HEK293 (cell line): ENCODE measurements at regions not wholly inside any gene's neighbourhood (a gene's known extent, or its start where the extent isn't known, plus 50 kb on each side); places are given as distances from the start of the nearest gene placed in this dataset.

Experiments used
- RBAK ChIP-seq: fragments of 450-650 bp; formaldehyde crosslinking; IDR thresholded peaks from 2 replicates; pipeline ENCODE4 v1.5.1; 2016; ENCODE audit warnings: missing biosample characterization, missing genetic modification characterization
- TCF7L2 ChIP-seq: IDR thresholded peaks from 2 replicates; pipeline ENCODE4 v1.6.1; 2011; ENCODE audit warnings: low read depth, mild to moderate bottlenecking, inconsistent platforms, low read length, moderate library complexity, borderline replicate concordance
- ZFP3 ChIP-seq: fragments of 450-650 bp; formaldehyde crosslinking; IDR thresholded peaks from 2 replicates; pipeline ENCODE4 v1.5.1; 2016; ENCODE audit warnings: low read depth, missing biosample characterization, missing genetic modification characterization
- ZNF114 ChIP-seq: fragments of 450-650 bp; formaldehyde crosslinking; IDR thresholded peaks from 2 replicates; pipeline ENCODE4 v1.5.0; 2017; ENCODE audit warnings: missing biosample characterization, missing genetic modification characterization
- TF ChIP-seq, protein P1 (sequence below): fragments of 450-650 bp; formaldehyde crosslinking; IDR thresholded peaks from 2 replicates; pipeline ENCODE4 v1.5.1; 2016; ENCODE audit warnings: missing biosample characterization, missing genetic modification characterization
- TF ChIP-seq, protein P2 (sequence below): fragments of 450-650 bp; formaldehyde crosslinking; IDR thresholded peaks from 2 replicates; pipeline ENCODE4 v1.5.1; 2016; ENCODE audit warnings: missing biosample characterization, missing genetic modification characterization
- TF ChIP-seq, protein P3 (sequence below): fragments of 450-650 bp; formaldehyde crosslinking; IDR thresholded peaks from 2 replicates; pipeline ENCODE4 v1.5.1; 2016; ENCODE audit warnings: missing biosample characterization, missing genetic modification characterization, borderline replicate concordance

DNA sequence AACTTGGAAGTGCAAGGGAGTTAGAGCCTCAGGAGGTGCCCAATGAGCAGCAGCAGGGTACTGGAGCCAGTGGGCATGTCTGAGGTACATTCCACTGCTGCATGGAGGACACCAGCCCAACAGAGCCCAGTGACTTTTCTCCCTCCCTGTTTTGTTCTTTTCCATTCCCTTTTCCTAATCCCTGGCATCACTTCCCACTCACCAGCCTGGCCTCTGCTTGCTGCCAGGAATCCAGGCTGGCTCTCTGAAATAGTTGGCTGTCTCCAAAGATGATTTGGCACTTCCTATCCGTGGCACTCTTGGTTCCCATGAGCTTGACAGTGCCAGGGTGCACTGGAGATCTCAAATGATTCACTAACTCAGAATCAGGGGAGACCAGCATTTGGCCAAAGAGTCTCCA is 97.7 kb upstream of the ZPBP start:
- TF ChIP-seq, protein P1, sequence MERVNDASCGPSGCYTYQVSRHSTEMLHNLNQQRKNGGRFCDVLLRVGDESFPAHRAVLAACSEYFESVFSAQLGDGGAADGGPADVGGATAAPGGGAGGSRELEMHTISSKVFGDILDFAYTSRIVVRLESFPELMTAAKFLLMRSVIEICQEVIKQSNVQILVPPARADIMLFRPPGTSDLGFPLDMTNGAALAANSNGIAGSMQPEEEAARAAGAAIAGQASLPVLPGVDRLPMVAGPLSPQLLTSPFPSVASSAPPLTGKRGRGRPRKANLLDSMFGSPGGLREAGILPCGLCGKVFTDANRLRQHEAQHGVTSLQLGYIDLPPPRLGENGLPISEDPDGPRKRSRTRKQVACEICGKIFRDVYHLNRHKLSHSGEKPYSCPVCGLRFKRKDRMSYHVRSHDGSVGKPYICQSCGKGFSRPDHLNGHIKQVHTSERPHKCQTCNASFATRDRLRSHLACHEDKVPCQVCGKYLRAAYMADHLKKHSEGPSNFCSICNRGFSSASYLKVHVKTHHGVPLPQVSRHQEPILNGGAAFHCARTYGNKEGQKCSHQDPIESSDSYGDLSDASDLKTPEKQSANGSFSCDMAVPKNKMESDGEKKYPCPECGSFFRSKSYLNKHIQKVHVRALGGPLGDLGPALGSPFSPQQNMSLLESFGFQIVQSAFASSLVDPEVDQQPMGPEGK (tag by site-specific recombination): no peak
- TF ChIP-seq, protein P2, sequence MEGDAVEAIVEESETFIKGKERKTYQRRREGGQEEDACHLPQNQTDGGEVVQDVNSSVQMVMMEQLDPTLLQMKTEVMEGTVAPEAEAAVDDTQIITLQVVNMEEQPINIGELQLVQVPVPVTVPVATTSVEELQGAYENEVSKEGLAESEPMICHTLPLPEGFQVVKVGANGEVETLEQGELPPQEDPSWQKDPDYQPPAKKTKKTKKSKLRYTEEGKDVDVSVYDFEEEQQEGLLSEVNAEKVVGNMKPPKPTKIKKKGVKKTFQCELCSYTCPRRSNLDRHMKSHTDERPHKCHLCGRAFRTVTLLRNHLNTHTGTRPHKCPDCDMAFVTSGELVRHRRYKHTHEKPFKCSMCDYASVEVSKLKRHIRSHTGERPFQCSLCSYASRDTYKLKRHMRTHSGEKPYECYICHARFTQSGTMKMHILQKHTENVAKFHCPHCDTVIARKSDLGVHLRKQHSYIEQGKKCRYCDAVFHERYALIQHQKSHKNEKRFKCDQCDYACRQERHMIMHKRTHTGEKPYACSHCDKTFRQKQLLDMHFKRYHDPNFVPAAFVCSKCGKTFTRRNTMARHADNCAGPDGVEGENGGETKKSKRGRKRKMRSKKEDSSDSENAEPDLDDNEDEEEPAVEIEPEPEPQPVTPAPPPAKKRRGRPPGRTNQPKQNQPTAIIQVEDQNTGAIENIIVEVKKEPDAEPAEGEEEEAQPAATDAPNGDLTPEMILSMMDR (tag by site-specific recombination): no peak
- TF ChIP-seq ZNF114 (no peak), ZFP3 (no peak), RBAK (tag by site-specific recombination) (no peak), TCF7L2 (no peak)
- TF ChIP-seq, protein P3, sequence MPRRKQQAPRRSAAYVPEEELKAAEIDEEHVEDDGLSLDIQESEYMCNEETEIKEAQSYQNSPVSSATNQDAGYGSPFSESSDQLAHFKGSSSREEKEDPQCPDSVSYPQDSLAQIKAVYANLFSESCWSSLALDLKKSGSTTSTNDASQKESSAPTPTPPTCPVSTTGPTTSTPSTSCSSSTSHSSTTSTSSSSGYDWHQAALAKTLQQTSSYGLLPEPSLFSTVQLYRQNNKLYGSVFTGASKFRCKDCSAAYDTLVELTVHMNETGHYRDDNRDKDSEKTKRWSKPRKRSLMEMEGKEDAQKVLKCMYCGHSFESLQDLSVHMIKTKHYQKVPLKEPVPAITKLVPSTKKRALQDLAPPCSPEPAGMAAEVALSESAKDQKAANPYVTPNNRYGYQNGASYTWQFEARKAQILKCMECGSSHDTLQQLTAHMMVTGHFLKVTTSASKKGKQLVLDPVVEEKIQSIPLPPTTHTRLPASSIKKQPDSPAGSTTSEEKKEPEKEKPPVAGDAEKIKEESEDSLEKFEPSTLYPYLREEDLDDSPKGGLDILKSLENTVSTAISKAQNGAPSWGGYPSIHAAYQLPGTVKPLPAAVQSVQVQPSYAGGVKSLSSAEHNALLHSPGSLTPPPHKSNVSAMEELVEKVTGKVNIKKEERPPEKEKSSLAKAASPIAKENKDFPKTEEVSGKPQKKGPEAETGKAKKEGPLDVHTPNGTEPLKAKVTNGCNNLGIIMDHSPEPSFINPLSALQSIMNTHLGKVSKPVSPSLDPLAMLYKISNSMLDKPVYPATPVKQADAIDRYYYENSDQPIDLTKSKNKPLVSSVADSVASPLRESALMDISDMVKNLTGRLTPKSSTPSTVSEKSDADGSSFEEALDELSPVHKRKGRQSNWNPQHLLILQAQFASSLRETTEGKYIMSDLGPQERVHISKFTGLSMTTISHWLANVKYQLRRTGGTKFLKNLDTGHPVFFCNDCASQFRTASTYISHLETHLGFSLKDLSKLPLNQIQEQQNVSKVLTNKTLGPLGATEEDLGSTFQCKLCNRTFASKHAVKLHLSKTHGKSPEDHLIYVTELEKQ (tag by site-specific recombination): no peak
